ENCODE measurements at regions not wholly inside any gene's neighbourhood (a gene's known extent, or its start where the extent isn't known, plus 50 kb on each side); places are given as distances from the start of the nearest gene placed in this dataset.
"Not testable (repeated sequence)": the region's sequence is repeated elsewhere in the genome, so short reads cannot be mapped to it uniquely, and the experiment has no call there.

DNA sequence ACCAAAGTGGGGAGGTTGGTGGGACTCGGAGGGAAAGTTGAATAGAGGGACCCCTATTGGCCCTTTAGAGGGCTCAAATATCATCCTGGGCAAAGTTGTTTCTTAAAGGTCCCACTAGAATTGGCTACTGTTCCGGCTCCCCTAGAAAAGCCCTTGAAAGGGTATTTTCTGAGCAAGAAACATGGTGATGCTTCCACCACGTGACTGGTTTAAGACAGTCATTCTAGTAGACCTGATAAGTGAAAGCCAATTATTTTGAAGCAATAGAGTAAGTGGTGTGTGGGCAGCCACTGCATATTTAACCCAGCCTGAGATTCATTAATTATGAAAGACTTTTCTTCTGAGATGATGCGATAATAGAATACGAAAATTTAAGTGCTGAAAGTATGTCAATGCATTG lies 253.3 kb downstream of the BCL2L11 start:
- TF ChIP-seq CTCF (conservative IDR thresholded peaks at IDR 0.05 in 1 of 2, IDR thresholded peaks at IDR 0.05 in 1 of 2; ENCODE audit: extremely low read depth in 1 of 2, insufficient read depth in 1 of 2, low read depth in 1 of 2, low read length in 2 of 2); EZH2 (IDR thresholded peaks at IDR 0.05; ENCODE audit: borderline replicate concordance, low read length): not testable (repeated sequence)

Measured in mammary epithelial cell (primary cell).